Prostate gland (tissue), 2 donors: ENCODE measurements at regions not wholly inside any gene's neighbourhood (a gene's known extent, or its start where the extent isn't known, plus 50 kb on each side); places are given as distances from the start of the nearest gene placed in this dataset.

Experiments used
- CTCF ChIP-seq, 4 experiments: fragments of 200-600 bp in 2 of 4; fragments of 450-650 bp in 2 of 4; sonication (generic) in 2 of 4; IDR thresholded peaks; 1 replicate in 3 of 4; 2 replicates in 1 of 4; pipeline ENCODE4 v1.5.1; 2016 to 2019; ENCODE audit warnings: antibody characterized with exemption in 4 of 4, mild to moderate bottlenecking in 2 of 4, moderate library complexity in 2 of 4
- POLR2A ChIP-seq: fragments of 450-650 bp; IDR thresholded peaks from one replicate; pipeline ENCODE4 v1.6.1; 2016; ENCODE audit warnings: antibody characterized with exemption, mild to moderate bottlenecking
- POLR2AphosphoS5 ChIP-seq: sonication (generic); formaldehyde crosslinking; IDR thresholded peaks from one replicate; pipeline ENCODE4 v1.6.1; 2017; ENCODE audit warnings: antibody characterized with exemption

- TF ChIP-seq POLR2AphosphoS5: no peak
- TF ChIP-seq CTCF (IDR thresholded peaks at IDR 0.05): no peak
- no peak for TF ChIP-seq POLR2A
These were observed 426.2 kb downstream of the LRATD1 start for GRCh38 chr2:15058721-15059157.
